Neural crest cell (in vitro differentiated cells): ENCODE measurements at regions not wholly inside any gene's neighbourhood (a gene's known extent, or its start where the extent isn't known, plus 50 kb on each side); places are given as distances from the start of the nearest gene placed in this dataset.

Experiments used
- DNase-seq: peaks from one replicate; pipeline ENCODE4 v3.0.0; 2021; ENCODE audit warnings: low read depth, mixed read lengths, low spot score
- H3K27ac Mint-ChIP-seq: one replicate; pipeline ENCODE4 v1.8.0; 2021; ENCODE audit warnings: mild to moderate bottlenecking, mixed read lengths; ENCODE audit not compliant: unreplicated experiment
- H3K27me3 Mint-ChIP-seq: 2 replicates; pipeline ENCODE4 v1.8.0; 2021; ENCODE audit warnings: low read depth, mild to moderate bottlenecking, mixed read lengths
- H3K36me3 Mint-ChIP-seq: 2 replicates; pipeline ENCODE4 v1.8.0; 2021; ENCODE audit warnings: low read depth, mild to moderate bottlenecking, mixed read lengths
- H3K4me1 Mint-ChIP-seq: 2 replicates; pipeline ENCODE4 v1.8.0; 2021; ENCODE audit warnings: mixed read lengths
- H3K4me3 Mint-ChIP-seq: one replicate; pipeline ENCODE4 v1.8.0; 2021; ENCODE audit warnings: mild to moderate bottlenecking, mixed read lengths
- H3K9me3 Mint-ChIP-seq: 2 replicates; pipeline ENCODE4 v1.8.0; 2021; ENCODE audit warnings: mixed read lengths
- CTCF ChIP-seq: fragments of 200-600 bp; sonication (generic); conservative IDR thresholded peaks from 2 replicates; pipeline ENCODE4 v1.5.0; 2021; ENCODE audit warnings: antibody characterized with exemption, mild to moderate bottlenecking

- Mint-ChIP-seq H3K4me1 (peaks cover 15% of the 10 kb centered on the region), H3K36me3 (no peaks in the 10 kb centered on the region), H3K9me3 (peaks cover 3% of the 10 kb centered on the region), H3K27ac (no peak overlapping the region), H3K27me3 (no peaks in the 10 kb centered on the region), H3K4me3 (no peak overlapping the region)
- no peak for DNase-seq
- TF ChIP-seq CTCF: no peak
These were observed 88.0 kb upstream of the ANKH start for GRCh38 chr5:14959399-14960119.

DNA sequence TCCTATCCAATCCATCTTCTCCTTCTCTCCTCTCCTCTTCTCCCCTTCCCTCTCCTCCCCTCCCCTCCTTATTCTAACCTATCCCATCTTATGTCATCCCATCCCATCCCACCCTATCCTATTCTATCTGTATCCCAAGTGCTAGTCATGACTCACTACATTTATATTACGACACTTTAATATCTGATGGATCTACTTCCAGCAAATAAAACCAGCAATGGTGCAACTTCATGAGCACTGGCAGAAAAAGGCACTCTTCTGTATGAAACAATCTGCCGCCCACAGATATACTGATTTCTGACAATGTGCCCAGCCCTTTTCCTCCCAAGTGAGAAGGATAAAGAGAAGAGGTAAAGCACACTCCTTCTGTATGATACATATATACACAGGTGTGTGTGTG, 86.6 kb upstream of the ANKH start:
- no peaks in the 10 kb centered on the region for H3K27me3 Mint-ChIP-seq
- no peak for TF ChIP-seq CTCF
- no peak overlapping the region for H3K27ac Mint-ChIP-seq
- H3K4me3 Mint-ChIP-seq: no peak overlapping the region
- H3K9me3 Mint-ChIP-seq: peaks cover 3% of the 10 kb centered on the region
- peaks cover 15% of the 10 kb centered on the region for H3K4me1 Mint-ChIP-seq
- H3K36me3 Mint-ChIP-seq: no peaks in the 10 kb centered on the region
- DNase-seq: no peak

DNA sequence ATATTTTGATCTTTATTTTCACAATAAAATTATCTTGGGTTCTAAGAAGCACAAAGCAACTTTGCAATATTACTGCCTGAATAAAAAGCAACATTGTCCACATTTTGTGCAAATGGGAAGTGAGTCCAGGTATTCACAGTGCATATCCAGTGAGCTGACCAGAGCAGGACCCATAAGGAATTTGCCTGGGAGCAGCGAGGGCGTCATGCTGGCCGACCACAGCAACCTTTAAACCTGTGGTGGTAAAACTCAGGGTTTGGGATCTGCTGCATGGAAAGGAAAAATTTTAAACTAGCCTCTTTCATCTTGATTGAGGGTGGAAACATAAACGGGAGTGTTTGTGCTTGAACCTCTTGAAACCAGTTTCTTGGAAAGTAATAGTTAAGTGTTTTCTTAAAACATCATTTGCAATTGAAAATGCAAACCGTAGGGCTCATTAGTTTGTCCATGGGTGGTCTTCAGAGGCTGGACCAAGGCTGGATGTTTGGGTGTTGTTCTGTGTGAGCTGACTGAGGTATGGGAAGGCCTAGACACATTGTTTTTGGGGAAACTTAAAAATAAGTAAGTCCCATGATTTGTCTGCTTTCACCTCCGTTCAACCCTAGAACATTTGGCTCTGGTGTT, 85.0 kb upstream of the ANKH start:
- TF ChIP-seq CTCF: no peak
- no peak for DNase-seq
- Mint-ChIP-seq H3K27ac (no peak overlapping the region), H3K36me3 (no peaks in the 10 kb centered on the region), H3K4me3 (no peak overlapping the region), H3K4me1 (peaks cover 15% of the 10 kb centered on the region), H3K27me3 (no peaks in the 10 kb centered on the region), H3K9me3 (peaks cover 1% of the 10 kb centered on the region)

DNA sequence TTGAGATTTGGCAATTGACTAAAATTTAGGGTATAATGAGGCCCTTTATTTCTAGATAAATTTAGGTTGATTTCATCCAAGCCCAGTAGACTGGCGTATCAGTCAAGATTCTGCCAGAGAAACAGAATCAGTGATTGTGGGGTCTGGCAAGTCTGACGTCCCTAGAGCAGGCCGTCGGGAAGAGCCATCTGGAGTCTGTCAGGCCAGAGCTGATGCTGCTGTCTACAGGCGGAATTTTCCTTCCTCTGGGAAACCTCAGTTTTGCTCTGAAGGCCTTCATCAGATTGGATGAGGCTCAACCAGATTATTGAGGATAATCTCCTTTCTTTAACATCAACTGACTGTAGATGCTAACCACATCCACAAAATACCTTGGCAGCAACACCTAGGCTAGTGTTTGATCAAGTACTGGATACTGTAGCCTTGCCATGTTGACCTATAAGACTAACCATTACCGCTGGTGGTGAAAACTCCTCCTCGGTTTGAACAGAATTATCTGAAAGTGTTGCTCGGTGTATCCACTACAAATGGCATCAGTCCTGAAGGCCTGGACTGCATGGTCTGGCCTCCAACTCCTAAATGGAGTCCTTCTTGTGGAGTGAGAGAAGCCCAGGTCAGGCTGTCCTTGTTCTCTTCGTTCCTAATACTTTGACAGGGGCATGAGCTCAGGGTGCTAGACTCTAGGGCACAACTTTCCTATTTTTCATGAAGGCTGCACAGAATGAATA, 83.2 kb upstream of the ANKH start:
- Mint-ChIP-seq H3K27me3 (no peaks in the 10 kb centered on the region), H3K27ac (no peak overlapping the region), H3K4me3 (no peak overlapping the region), H3K36me3 (peaks cover under 1% of the 10 kb centered on the region), H3K4me1 (peaks cover 15% of the 10 kb centered on the region), H3K9me3 (peaks cover 8% of the 10 kb centered on the region)
- TF ChIP-seq CTCF: no peak
- DNase-seq: no peak

GRCh38 chr5:14954216-14954615, 82.6 kb upstream of the ANKH start:
- H3K4me3 Mint-ChIP-seq: no peak overlapping the region
- peaks cover 12% of the 10 kb centered on the region for H3K9me3 Mint-ChIP-seq
- DNase-seq: no peak
- TF ChIP-seq CTCF: no peak
- H3K36me3 Mint-ChIP-seq: peaks cover 2% of the 10 kb centered on the region
- peaks cover 15% of the 10 kb centered on the region for H3K4me1 Mint-ChIP-seq
- no peak overlapping the region for H3K27ac Mint-ChIP-seq
- no peaks in the 10 kb centered on the region for H3K27me3 Mint-ChIP-seq
